HEK293 (cell line): ENCODE measurements at regions not wholly inside any gene's neighbourhood (a gene's known extent, or its start where the extent isn't known, plus 50 kb on each side); places are given as distances from the start of the nearest gene placed in this dataset.

ENCODE experiments used
- CTCF ChIA-PET: fragments of 350-600 bp; formaldehyde crosslinking; extraction: SDS; loops from one replicate; lab custom pipeline; 2021; ENCODE audit warnings: antibody characterized with exemption; lab: Yijun Ruan, JAX
- POLR2A ChIA-PET: fragments of 300-600 bp; formaldehyde crosslinking; extraction: SDS; loops from one replicate; lab custom pipeline; 2020; ENCODE audit warnings: antibody characterized with exemption, inconsistent platforms; lab: Yijun Ruan, JAX
- H3K27ac ChIP-seq: fragments of 200-500 bp; sonication (Bioruptor generic); 2 replicates; pipeline ENCODE4 v1.5.1; 2014; ENCODE audit warnings: low read depth, low read length, control low read depth, inconsistent platforms; ENCODE audit errors: extremely low read depth
- H3K36me3 ChIP-seq, 2 experiments: fragments of 200-500 bp in 1 of 2; sonication (Bioruptor generic) in 1 of 2; 1 replicate in 1 of 2; 2 replicates in 1 of 2; pipeline ENCODE4 v1.5.1; 2014 to 2017; ENCODE audit warnings: inconsistent platforms in 2 of 2, low read length in 2 of 2; ENCODE audit not compliant: control insufficient read depth in 2 of 2, insufficient read depth in 1 of 2
- H3K4me1 ChIP-seq: fragments of 200-500 bp; sonication (Bioruptor generic); 2 replicates; pipeline ENCODE4 v1.5.1; 2014; ENCODE audit warnings: mild to moderate bottlenecking, low read length, inconsistent platforms; ENCODE audit not compliant: control insufficient read depth, insufficient read depth
- H3K4me3 ChIP-seq: 2 replicates; pipeline ENCODE4 v1.5.1; 2011; ENCODE audit warnings: low read depth, mild to moderate bottlenecking, control low read depth, low read length, moderate library complexity
- H3K9me3 ChIP-seq: fragments of 200-500 bp; sonication (Bioruptor generic); 2 replicates; pipeline ENCODE4 v1.5.1; 2014; ENCODE audit warnings: low read depth, low read length, inconsistent platforms; ENCODE audit not compliant: control insufficient read depth, insufficient read depth
- AEBP2 ChIP-seq: fragments of 450-650 bp; formaldehyde crosslinking; IDR thresholded peaks from 2 replicates; pipeline ENCODE4 v1.5.1; 2016; ENCODE audit warnings: missing biosample characterization, missing genetic modification characterization, borderline replicate concordance
- GLI2 ChIP-seq: fragments of 450-650 bp; formaldehyde crosslinking; IDR thresholded peaks from 2 replicates; pipeline ENCODE4; 2017; ENCODE audit warnings: missing biosample characterization, missing genetic modification characterization, low read depth, borderline replicate concordance
- PRDM2 ChIP-seq: fragments of 450-650 bp; formaldehyde crosslinking; IDR thresholded peaks from 2 replicates; pipeline ENCODE4 v1.5.1; 2016; ENCODE audit warnings: missing biosample characterization, missing genetic modification characterization, borderline replicate concordance
- SP3 ChIP-seq: fragments of 450-650 bp; formaldehyde crosslinking; IDR thresholded peaks from 2 replicates; pipeline ENCODE4 v1.5.1; 2016; ENCODE audit warnings: missing biosample characterization, missing genetic modification characterization
- SP7 ChIP-seq: fragments of 450-650 bp; formaldehyde crosslinking; IDR thresholded peaks from 2 replicates; pipeline ENCODE4 v1.5.1; 2016; ENCODE audit warnings: missing biosample characterization, missing genetic modification characterization
- ZBTB11 ChIP-seq: fragments of 450-650 bp; formaldehyde crosslinking; conservative IDR thresholded peaks from 2 replicates; pipeline ENCODE4 v1.5.1; 2016; ENCODE audit warnings: low read depth, missing biosample characterization, missing genetic modification characterization
- ZBTB49 ChIP-seq: fragments of 450-650 bp; formaldehyde crosslinking; IDR thresholded peaks from 2 replicates; pipeline ENCODE4 v1.5.1; 2016; ENCODE audit warnings: missing biosample characterization, missing genetic modification characterization, low read depth
- ZNF10 ChIP-seq: fragments of 450-650 bp; formaldehyde crosslinking; IDR thresholded peaks from 2 replicates; pipeline ENCODE4 v1.5.1; 2017; ENCODE audit warnings: missing biosample characterization, missing genetic modification characterization
- ZNF175 ChIP-seq: fragments of 450-650 bp; formaldehyde crosslinking; IDR thresholded peaks from 2 replicates; pipeline ENCODE4 v1.5.1; 2016; ENCODE audit warnings: missing biosample characterization, missing genetic modification characterization
- ZNF2 ChIP-seq: fragments of 450-650 bp; formaldehyde crosslinking; IDR thresholded peaks from 2 replicates; pipeline ENCODE4 v1.5.1; 2016; ENCODE audit warnings: missing biosample characterization, missing genetic modification characterization
- ZNF239 ChIP-seq: fragments of 450-650 bp; formaldehyde crosslinking; IDR thresholded peaks from 2 replicates; pipeline ENCODE4 v1.5.1; 2016; ENCODE audit warnings: missing biosample characterization, missing genetic modification characterization
- ZNF311 ChIP-seq: fragments of 450-650 bp; formaldehyde crosslinking; IDR thresholded peaks from 2 replicates; pipeline ENCODE4 v1.5.1; 2017; ENCODE audit warnings: missing biosample characterization, missing genetic modification characterization, borderline replicate concordance
- ZNF350 ChIP-seq: fragments of 450-650 bp; formaldehyde crosslinking; IDR thresholded peaks from 2 replicates; pipeline ENCODE4 v1.5.0; 2017; ENCODE audit warnings: missing biosample characterization, mild to moderate bottlenecking, missing genetic modification characterization
- ZNF501 ChIP-seq: fragments of 450-650 bp; formaldehyde crosslinking; IDR thresholded peaks from 2 replicates; pipeline ENCODE4 v1.5.1; 2016; ENCODE audit warnings: missing biosample characterization, missing genetic modification characterization
- ZNF692 ChIP-seq: fragments of 450-650 bp; formaldehyde crosslinking; IDR thresholded peaks from 2 replicates; pipeline ENCODE4 v1.5.1; 2016; ENCODE audit warnings: missing biosample characterization, missing genetic modification characterization

GRCh38 chr4:123851521-123851920 is 454.9 kb downstream of the SPRY1 start (continued):
- no peak for TF ChIP-seq ZBTB49
- no peak for TF ChIP-seq ZNF501 (tag by site-specific recombination)
- TF ChIP-seq, all 188 proteins: peak for 0

GRCh38 chr4:123853651-123854050 is 457.1 kb downstream of the SPRY1 start:
- Histone ChIP-seq H3K4me3 (no peak overlapping the region), H3K9me3 (no peaks in the 10 kb centered on the region), H3K36me3 (no peaks in the 10 kb centered on the region), H3K4me1 (no peaks in the 10 kb centered on the region; the same call in 1 of the 2 replicates), H3K27ac (no peak overlapping the region)
- POLR2A ChIA-PET = no interaction called here
- TF ChIP-seq GLI2 (tag by site-specific recombination) (no peak), ZNF239 (tag by site-specific recombination) (no peak), ZBTB11 (tag by site-specific recombination) (no peak), ZNF2 (tag by site-specific recombination) (no peak), SP3 (tag by site-specific recombination) (no peak), ZNF311 (tag by site-specific recombination) (no peak), ZNF10 (tag by site-specific recombination) (no peak), ZNF175 (tag by site-specific recombination) (no peak), PRDM2 (tag by site-specific recombination) (no peak), ZNF350 (tag by site-specific recombination) (no peak), ZNF692 (no peak), SP7 (tag by site-specific recombination) (no peak), ZNF501 (tag by site-specific recombination) (no peak), AEBP2 (tag by site-specific recombination) (no peak)
- CTCF ChIA-PET = no interaction called here
